B cell (primary cell): ENCODE measurements at regions not wholly inside any gene's neighbourhood (a gene's known extent, or its start where the extent isn't known, plus 50 kb on each side); places are given as distances from the start of the nearest gene placed in this dataset.

Experiments used
- CTCF ChIP-seq: fragments of 200-600 bp; IDR thresholded peaks from one replicate; pipeline ENCODE4 v1.8.0; 2022; ENCODE audit warnings: antibody characterized with exemption, mild to moderate bottlenecking
- EZH2 ChIP-seq: IDR thresholded peaks from 2 replicates; pipeline ENCODE4 v1.6.1; 2012; ENCODE audit warnings: borderline replicate concordance, low read depth, mild to moderate bottlenecking, moderate library complexity, low read length; ENCODE audit not compliant: insufficient read depth, poor library complexity, severe bottlenecking

GRCh38 chr20:40307997-40308396, 381.0 kb downstream of the MAFB start:
- TF ChIP-seq CTCF (no peak), EZH2 (no peak)
